GM10266 (cell line): ENCODE measurements at regions not wholly inside any gene's neighbourhood (a gene's known extent, or its start where the extent isn't known, plus 50 kb on each side); places are given as distances from the start of the nearest gene placed in this dataset.
"Not testable (repeated sequence)": the region's sequence is repeated elsewhere in the genome, so short reads cannot be mapped to it uniquely, and the experiment has no call there.

Experiments
- DNase-seq: peaks from one replicate; pipeline ENCODE4 v3.0.0; 2012; ENCODE audit errors: extremely low spot score
- CTCF ChIP-seq: IDR thresholded peaks from 2 replicates; pipeline ENCODE4 v1.5.1; 2012; ENCODE audit warnings: mild to moderate bottlenecking, low read depth; ENCODE audit not compliant: control insufficient read depth, insufficient read depth; ENCODE audit errors: missing control alignments

GRCh38 chr16:25568991-25569390 is 122.8 kb upstream of the HS3ST4 start:
- no peak for TF ChIP-seq CTCF
- DNase-seq, result no peak

- TF ChIP-seq CTCF, result no peak
- DNase-seq, result no peak
Observed at GRCh38 chr16:25566183-25566582, 125.6 kb upstream of the HS3ST4 start.

- DNase-seq, result no peak
- TF ChIP-seq CTCF, result no peak
Observed at GRCh38 chr16:25563700-25564099, 128.1 kb upstream of the HS3ST4 start.

GRCh38 chr16:25561723-25562122 is 130.0 kb upstream of the HS3ST4 start:
- DNase-seq, result not testable (repeated sequence)

GRCh38 chr16:25556968-25557312 is 134.8 kb upstream of the HS3ST4 start:
- DNase-seq, result not testable (repeated sequence)

GRCh38 chr16:25556289-25556967 is 135.3 kb upstream of the HS3ST4 start:
- not testable (repeated sequence) for DNase-seq

- DNase-seq, result no peak
- TF ChIP-seq CTCF, result no peak
Observed at GRCh38 chr16:25553711-25554436, 137.9 kb upstream of the HS3ST4 start.

GRCh38 chr16:25550647-25551046 is 141.1 kb upstream of the HS3ST4 start:
- DNase-seq, result no peak
- no peak for TF ChIP-seq CTCF

GRCh38 chr16:25546791-25547190 is 145.0 kb upstream of the HS3ST4 start:
- no peak for DNase-seq
- no peak for TF ChIP-seq CTCF
